ENCODE measurements at regions not wholly inside any gene's neighbourhood (a gene's known extent, or its start where the extent isn't known, plus 50 kb on each side); places are given as distances from the start of the nearest gene placed in this dataset.

DNA sequence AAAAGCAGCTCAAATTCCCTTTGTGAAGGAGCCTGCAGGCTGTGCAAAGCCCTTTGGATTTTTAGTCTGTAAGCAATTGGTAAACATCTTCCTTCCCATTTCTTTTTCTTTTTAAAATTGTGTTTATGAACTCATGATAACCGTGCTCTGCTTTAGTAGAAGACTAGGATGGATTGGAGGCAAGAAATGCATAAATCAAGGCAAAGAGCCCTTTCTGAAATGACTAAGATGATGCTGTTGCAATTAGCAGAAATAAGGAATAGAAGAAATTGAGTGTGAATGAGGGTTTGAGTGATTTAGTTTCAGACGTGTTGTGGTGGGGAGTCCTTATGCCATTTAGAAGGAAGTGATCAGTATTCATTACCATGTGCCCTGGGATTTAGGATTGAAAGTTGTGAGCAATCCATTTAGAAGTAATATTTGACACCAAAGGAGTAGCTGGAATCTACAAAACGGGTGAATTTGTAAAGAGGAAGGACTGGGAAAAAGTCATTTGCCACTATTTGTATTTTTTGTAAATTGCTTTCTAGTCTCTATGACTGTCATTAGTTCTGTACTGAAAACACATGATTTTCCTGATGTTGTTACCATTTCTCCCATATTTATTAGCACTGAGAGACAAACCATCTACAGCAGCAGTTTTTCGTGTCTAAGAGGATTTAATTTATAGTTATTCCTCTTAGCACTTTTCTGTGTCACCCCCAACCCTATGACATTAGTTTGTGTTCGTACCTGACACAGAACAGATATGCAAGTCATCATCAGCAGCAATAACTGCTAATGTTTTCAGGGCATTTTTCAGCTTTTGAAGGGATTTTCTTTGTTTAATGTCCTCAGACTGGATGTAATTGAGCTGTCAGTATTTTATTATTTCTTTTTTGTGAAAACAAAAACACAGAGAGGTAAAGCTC lies 265.0 kb downstream of the UTRN start:
- Histone ChIP-seq H3K4me1 (ENCODE audit: insufficient read depth) (no peaks in the 10 kb centered on the region), H3K4me2 (no peak overlapping the region), H3K27ac (ENCODE audit: low read depth) (no peak overlapping the region), H3K79me2 (replicated peaks; ENCODE audit: insufficient read depth) (no peaks in the 10 kb centered on the region), H3K9me2 (ENCODE audit: insufficient read depth) (no peaks in the 10 kb centered on the region), H3K36me3 (ENCODE audit: insufficient read depth) (no peaks in the 10 kb centered on the region), H3K27me3 (ENCODE audit: insufficient read depth) (no peaks in the 10 kb centered on the region), H4K20me1 (replicated peaks; ENCODE audit: insufficient read depth) (no peaks in the 10 kb centered on the region), H3K4me3 (no peak overlapping the region), H3F3A (replicated peaks; ENCODE audit: low read depth) (no peaks in the 10 kb centered on the region), H2AFZ (no peak overlapping the region)
- H3K9me3 Mint-ChIP-seq: no peaks in the 10 kb centered on the region; the same call in 2 of the 3 replicates
- TF ChIP-seq POLR2AphosphoS5 (IDR thresholded peaks at IDR 0.05; ENCODE audit: low read depth) (no peak), ZNF114 (CRISPR knock-in tag; IDR thresholded peaks at IDR 0.05) (no peak), STAT1 (IDR thresholded peaks at IDR 0.05; ENCODE audit: unreplicated experiment) (no peak), CREB1 (CRISPR knock-in tag; IDR thresholded peaks at IDR 0.05; ENCODE audit: low read depth) (no peak), EZH2 (IDR thresholded peaks at IDR 0.05; ENCODE audit: low read depth, unreplicated experiment) (no peak), NANOG (IDR thresholded peaks at IDR 0.05; ENCODE audit: borderline replicate concordance) (no peak), ZNF331 (CRISPR knock-in tag; IDR thresholded peaks at IDR 0.05; ENCODE audit: low read depth) (no peak)
- TF ChIP-seq, protein P1, sequence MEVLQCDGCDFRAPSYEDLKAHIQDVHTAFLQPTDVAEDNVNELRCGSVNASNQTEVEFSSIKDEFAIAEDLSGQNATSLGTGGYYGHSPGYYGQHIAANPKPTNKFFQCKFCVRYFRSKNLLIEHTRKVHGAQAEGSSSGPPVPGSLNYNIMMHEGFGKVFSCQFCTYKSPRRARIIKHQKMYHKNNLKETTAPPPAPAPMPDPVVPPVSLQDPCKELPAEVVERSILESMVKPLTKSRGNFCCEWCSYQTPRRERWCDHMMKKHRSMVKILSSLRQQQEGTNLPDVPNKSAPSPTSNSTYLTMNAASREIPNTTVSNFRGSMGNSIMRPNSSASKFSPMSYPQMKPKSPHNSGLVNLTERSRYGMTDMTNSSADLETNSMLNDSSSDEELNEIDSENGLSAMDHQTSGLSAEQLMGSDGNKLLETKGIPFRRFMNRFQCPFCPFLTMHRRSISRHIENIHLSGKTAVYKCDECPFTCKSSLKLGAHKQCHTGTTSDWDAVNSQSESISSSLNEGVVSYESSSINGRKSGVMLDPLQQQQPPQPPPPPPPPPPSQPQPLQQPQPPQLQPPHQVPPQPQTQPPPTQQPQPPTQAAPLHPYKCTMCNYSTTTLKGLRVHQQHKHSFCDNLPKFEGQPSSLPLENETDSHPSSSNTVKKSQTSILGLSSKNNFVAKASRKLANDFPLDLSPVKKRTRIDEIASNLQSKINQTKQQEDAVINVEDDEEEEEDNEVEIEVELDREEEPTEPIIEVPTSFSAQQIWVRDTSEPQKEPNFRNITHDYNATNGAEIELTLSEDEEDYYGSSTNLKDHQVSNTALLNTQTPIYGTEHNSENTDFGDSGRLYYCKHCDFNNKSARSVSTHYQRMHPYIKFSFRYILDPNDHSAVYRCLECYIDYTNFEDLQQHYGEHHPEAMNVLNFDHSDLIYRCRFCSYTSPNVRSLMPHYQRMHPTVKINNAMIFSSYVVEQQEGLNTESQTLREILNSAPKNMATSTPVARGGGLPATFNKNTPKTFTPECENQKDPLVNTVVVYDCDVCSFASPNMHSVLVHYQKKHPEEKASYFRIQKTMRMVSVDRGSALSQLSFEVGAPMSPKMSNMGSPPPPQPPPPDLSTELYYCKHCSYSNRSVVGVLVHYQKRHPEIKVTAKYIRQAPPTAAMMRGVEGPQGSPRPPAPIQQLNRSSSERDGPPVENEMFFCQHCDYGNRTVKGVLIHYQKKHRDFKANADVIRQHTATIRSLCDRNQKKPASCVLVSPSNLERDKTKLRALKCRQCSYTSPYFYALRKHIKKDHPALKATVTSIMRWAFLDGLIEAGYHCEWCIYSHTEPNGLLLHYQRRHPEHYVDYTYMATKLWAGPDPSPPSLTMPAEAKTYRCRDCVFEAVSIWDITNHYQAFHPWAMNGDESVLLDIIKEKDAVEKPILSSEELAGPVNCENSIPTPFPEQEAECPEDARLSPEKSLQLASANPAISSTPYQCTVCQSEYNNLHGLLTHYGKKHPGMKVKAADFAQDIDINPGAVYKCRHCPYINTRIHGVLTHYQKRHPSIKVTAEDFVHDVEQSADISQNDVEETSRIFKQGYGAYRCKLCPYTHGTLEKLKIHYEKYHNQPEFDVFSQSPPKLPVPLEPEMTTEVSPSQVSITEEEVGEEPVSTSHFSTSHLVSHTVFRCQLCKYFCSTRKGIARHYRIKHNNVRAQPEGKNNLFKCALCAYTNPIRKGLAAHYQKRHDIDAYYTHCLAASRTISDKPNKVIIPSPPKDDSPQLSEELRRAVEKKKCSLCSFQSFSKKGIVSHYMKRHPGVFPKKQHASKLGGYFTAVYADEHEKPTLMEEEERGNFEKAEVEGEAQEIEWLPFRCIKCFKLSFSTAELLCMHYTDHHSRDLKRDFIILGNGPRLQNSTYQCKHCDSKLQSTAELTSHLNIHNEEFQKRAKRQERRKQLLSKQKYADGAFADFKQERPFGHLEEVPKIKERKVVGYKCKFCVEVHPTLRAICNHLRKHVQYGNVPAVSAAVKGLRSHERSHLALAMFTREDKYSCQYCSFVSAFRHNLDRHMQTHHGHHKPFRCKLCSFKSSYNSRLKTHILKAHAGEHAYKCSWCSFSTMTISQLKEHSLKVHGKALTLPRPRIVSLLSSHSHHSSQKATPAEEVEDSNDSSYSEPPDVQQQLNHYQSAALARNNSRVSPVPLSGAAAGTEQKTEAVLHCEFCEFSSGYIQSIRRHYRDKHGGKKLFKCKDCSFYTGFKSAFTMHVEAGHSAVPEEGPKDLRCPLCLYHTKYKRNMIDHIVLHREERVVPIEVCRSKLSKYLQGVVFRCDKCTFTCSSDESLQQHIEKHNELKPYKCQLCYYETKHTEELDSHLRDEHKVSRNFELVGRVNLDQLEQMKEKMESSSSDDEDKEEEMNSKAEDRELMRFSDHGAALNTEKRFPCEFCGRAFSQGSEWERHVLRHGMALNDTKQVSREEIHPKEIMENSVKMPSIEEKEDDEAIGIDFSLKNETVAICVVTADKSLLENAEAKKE (CRISPR knock-in tag; IDR thresholded peaks at IDR 0.05): no peak
- DNase-seq (ENCODE audit: low spot score) (no peak), ATAC-seq (no peak)
- no peak overlapping the region for H3K4me3 Mint-ChIP-seq
- H3K27me3 Mint-ChIP-seq (ENCODE audit: insufficient read depth, low read depth, poor library complexity): no peaks in the 10 kb centered on the region
- no peaks in the 10 kb centered on the region for H3K4me1 Mint-ChIP-seq
- no peak overlapping the region for H3K27ac Mint-ChIP-seq
- peaks cover 21% of the 10 kb centered on the region; the same call in 2 of the 3 replicates for H3K36me3 Mint-ChIP-seq (ENCODE audit: low read depth)

All from GM23338 (cell line).